GM12872 (cell line): ENCODE measurements at regions not wholly inside any gene's neighbourhood (a gene's known extent, or its start where the extent isn't known, plus 50 kb on each side); places are given as distances from the start of the nearest gene placed in this dataset.

Source experiments
- TF ChIP-seq, protein P1 (sequence below): IDR thresholded peaks from 3 replicates; pipeline ENCODE4 v1.5.1; 2011; ENCODE audit warnings: low read depth, mild to moderate bottlenecking, low read length, moderate library complexity; ENCODE audit not compliant: insufficient read depth

- TF ChIP-seq, protein P1, sequence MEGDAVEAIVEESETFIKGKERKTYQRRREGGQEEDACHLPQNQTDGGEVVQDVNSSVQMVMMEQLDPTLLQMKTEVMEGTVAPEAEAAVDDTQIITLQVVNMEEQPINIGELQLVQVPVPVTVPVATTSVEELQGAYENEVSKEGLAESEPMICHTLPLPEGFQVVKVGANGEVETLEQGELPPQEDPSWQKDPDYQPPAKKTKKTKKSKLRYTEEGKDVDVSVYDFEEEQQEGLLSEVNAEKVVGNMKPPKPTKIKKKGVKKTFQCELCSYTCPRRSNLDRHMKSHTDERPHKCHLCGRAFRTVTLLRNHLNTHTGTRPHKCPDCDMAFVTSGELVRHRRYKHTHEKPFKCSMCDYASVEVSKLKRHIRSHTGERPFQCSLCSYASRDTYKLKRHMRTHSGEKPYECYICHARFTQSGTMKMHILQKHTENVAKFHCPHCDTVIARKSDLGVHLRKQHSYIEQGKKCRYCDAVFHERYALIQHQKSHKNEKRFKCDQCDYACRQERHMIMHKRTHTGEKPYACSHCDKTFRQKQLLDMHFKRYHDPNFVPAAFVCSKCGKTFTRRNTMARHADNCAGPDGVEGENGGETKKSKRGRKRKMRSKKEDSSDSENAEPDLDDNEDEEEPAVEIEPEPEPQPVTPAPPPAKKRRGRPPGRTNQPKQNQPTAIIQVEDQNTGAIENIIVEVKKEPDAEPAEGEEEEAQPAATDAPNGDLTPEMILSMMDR: no peak
Measured at GRCh38 chr5:12683249-12683648, 779.0 kb upstream of the CTNND2 start.

DNA sequence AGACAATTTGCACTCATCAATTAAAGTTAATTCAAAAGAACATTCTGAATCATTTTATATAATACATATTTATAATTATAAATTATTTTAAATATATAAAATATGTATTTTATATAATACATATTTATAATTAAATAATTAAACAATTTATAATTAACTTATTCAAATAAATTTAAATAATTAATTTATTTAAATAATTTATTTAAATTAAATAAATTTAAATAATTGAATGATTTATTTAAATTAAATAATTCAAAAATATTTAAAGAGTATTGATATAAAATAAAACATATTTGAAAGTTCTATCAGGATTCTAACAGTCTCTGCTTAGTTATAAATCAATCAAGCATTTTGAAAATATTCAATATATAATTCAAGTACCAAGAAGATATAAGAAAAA lies 775.5 kb upstream of the CTNND2 start:
- TF ChIP-seq, protein P1: no peak

DNA sequence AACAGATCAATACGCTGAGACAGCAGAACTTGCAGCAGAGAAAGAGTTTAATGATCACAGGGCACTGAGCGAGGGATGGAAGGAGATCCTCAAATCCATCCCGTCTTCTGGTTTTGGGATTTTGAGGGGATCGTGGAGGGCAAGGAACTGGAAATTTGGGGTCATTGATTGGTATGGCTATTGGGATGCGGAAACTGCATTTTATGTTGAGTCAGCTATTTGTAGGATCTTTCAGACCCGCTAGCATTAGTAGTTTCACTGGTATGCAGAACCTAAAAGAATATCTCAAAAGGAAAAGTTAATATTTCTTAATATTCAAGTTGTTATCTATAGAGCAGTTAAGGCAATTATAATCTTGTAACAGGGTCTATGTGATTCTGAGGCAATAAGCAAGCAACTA lies 771.7 kb upstream of the CTNND2 start:
- TF ChIP-seq, protein P1: no peak

GRCh38 chr5:12672141-12672540 lies 767.9 kb upstream of the CTNND2 start:
- TF ChIP-seq, protein P1: no peak

DNA sequence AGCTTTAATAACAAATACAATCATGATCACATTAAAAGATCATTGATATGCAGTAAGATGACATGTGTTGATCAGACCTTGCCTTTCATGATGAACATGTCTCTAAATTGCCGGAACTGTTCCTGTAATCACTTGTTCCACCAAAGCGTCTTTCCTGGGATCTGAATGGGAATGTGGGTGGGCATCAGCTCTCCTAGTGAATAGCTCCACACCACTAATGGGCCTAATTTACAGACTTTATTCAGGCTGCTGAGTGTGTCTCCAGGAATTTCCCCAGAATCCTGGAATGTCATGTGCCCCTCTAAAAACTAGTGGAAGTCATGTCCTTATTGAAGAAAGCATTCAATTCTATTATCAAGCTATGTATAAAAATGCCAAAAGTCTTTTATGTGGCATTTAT lies 765.1 kb upstream of the CTNND2 start:
- TF ChIP-seq, protein P1: no peak

DNA sequence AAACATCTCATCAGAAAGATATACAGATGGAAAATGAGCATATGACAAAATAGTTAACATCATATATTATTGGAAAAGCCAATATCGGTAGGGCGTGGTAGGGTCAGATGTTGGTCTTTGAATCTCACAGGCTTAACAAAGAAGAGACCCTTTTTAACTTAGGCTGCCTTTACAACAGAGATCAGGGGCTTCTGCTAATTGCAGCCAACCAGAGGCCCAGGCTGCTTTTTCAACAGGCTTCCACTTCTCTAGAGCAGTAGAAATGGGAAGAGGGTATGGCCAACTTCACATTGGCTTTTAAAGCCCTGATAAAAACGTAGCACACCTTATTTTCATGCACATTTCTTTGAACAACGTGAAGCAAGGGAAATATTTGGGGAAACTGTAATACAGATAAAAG lies 764.3 kb upstream of the CTNND2 start:
- TF ChIP-seq, protein P1: no peak

GRCh38 chr5:12662545-12663314 lies 758.5 kb upstream of the CTNND2 start:
- TF ChIP-seq, protein P1: no peak
